ENCODE measurements at regions not wholly inside any gene's neighbourhood (a gene's known extent, or its start where the extent isn't known, plus 50 kb on each side); places are given as distances from the start of the nearest gene placed in this dataset.

DNA sequence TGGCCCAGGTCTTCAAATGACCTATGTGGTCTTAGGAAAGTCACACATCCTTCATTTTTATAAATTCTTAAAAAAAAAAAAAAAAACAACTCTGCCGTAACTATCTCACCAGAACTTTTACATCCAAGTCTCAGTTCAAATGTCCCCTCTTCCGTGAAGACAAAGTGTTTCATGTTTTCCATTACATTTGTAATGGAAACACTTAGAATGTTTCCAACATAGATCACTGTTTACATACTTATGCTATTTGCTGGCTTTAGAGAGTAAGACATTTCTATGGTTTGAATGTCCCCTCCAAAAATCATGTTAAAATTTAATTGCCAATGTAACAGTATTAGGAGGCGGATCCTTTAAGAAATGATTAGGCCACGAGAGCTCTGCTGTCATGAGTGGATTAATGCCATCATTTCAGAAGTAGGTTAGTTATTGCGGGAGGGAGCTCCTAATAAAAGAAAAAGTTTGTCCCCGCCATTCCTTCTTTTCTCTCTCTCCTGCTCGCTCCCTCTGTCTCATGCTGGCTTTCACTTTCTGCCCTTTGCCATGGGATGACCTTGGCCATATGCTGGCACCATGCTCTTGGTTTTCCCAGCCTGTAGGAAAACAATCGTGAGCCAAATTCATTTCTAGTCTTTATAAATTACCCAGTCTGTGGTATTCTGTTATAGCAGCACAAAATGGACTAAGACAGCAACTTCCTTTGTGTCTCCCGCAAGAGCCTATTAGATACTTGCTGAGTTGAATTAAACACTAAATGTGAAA lies 887.8 kb upstream of the SOX9 start:
- CTCF ChIA-PET: no interaction called here
- Mint-ChIP-seq H3K4me1 (ENCODE audit: low read depth) (no peaks in the 10 kb centered on the region), H3K4me3 (no peak overlapping the region), H3K27ac (no peak overlapping the region), H3K36me3 (ENCODE audit: low read depth) (no peaks in the 10 kb centered on the region), H3K27me3 (ENCODE audit: low read depth) (no peaks in the 10 kb centered on the region), H3K9me3 (no peaks in the 10 kb centered on the region)
- intact Hi-C loops (cut with micrococcal nuclease): no loop called here
- DNase-seq: no peak

GRCh38 chr17:71234349-71234748 lies 886.5 kb upstream of the SOX9 start:
- intact Hi-C loops (cut with micrococcal nuclease): no loop called here
- CTCF ChIA-PET: no interaction called here

GRCh38 chr17:71237903-71238538 lies 882.8 kb upstream of the SOX9 start:
- no peak for DNase-seq
- Mint-ChIP-seq H3K27me3 (ENCODE audit: low read depth) (no peaks in the 10 kb centered on the region), H3K27ac (no peak overlapping the region), H3K4me3 (no peak overlapping the region), H3K4me1 (ENCODE audit: low read depth) (no peaks in the 10 kb centered on the region), H3K9me3 (peaks cover 3% of the 10 kb centered on the region), H3K36me3 (ENCODE audit: low read depth) (no peaks in the 10 kb centered on the region)
- intact Hi-C loops (cut with micrococcal nuclease): no loop called here
- CTCF ChIA-PET: no interaction called here

More at GRCh38 chr17:71234349-71234748, 886.5 kb upstream of the SOX9 start:
- no peaks in the 10 kb centered on the region for H3K9me3 Mint-ChIP-seq
- H3K4me3 Mint-ChIP-seq: no peak overlapping the region
- H3K4me1 Mint-ChIP-seq (ENCODE audit: low read depth): no peaks in the 10 kb centered on the region
- H3K27me3 Mint-ChIP-seq (ENCODE audit: low read depth): no peaks in the 10 kb centered on the region
- H3K27ac Mint-ChIP-seq: no peak overlapping the region
- no peaks in the 10 kb centered on the region for H3K36me3 Mint-ChIP-seq (ENCODE audit: low read depth)
- DNase-seq: no peak

- Mint-ChIP-seq H3K27ac (no peak overlapping the region), H3K36me3 (ENCODE audit: low read depth) (no peaks in the 10 kb centered on the region), H3K4me3 (no peak overlapping the region), H3K27me3 (ENCODE audit: low read depth) (no peaks in the 10 kb centered on the region), H3K4me1 (ENCODE audit: low read depth) (no peaks in the 10 kb centered on the region), H3K9me3 (peaks cover 3% of the 10 kb centered on the region)
- CTCF ChIA-PET: no interaction called here
- intact Hi-C loops (cut with micrococcal nuclease): no loop called here
- no peak for DNase-seq
These were observed 873.3 kb upstream of the SOX9 start for GRCh38 chr17:71247441-71248015.

DNA sequence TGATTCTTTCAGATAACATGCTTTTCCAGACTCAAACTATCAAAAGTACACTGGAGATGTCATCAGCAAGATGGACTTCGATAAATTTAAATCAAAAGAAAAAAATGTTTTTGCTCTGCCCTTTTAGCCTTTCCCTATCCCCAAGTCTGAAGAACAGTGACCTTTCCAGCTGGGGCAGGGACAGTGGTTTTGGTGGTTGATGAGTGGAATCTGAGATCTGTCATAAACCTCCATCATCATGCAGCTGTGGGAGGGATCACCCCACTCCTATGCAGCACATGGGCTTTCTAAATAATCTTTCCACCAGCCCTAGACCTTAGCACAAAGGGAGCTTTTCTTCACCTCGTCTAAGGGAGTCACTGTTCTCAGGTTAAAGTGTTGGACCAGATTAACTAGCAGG lies 869.5 kb upstream of the SOX9 start:
- Mint-ChIP-seq H3K4me1 (ENCODE audit: low read depth) (no peaks in the 10 kb centered on the region), H3K27ac (no peak overlapping the region), H3K9me3 (no peaks in the 10 kb centered on the region), H3K36me3 (ENCODE audit: low read depth) (no peaks in the 10 kb centered on the region), H3K27me3 (ENCODE audit: low read depth) (no peaks in the 10 kb centered on the region), H3K4me3 (no peak overlapping the region)
- intact Hi-C loops (cut with micrococcal nuclease): no loop called here
- CTCF ChIA-PET: no interaction called here
- no peak for DNase-seq

DNA sequence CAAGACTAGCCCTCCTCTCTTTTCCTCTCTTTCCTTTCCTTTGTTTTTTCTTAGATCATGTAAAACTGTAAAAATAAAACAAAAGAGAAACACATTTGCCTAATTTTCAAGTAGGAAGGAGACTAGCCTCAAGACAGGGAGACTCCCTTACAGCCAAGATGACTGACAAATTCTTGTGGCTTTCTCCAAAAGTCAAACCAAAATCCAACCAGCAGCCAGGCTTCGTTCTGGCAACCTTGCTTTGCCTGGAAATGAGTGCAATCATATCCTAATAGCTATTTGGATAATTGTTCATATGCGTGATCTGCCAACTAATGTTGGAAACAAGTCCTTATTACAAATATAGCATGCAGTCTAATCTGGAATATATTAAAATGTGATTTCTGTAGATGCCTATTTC lies 868.9 kb upstream of the SOX9 start:
- H3K4me3 Mint-ChIP-seq: no peak overlapping the region
- no peaks in the 10 kb centered on the region for H3K36me3 Mint-ChIP-seq (ENCODE audit: low read depth)

GRCh38 chr17:71252436-71252835 lies 868.4 kb upstream of the SOX9 start:
- CTCF ChIA-PET: no interaction called here
- no peaks in the 10 kb centered on the region for H3K4me1 Mint-ChIP-seq (ENCODE audit: low read depth)
- no peaks in the 10 kb centered on the region for H3K36me3 Mint-ChIP-seq (ENCODE audit: low read depth)
- no peak overlapping the region for H3K4me3 Mint-ChIP-seq
- no peak for DNase-seq
- intact Hi-C loops (cut with micrococcal nuclease): no loop called here
- H3K27me3 Mint-ChIP-seq (ENCODE audit: low read depth): no peaks in the 10 kb centered on the region
- no peaks in the 10 kb centered on the region for H3K9me3 Mint-ChIP-seq
- no peak overlapping the region for H3K27ac Mint-ChIP-seq

More for the DNA sequence above, 868.9 kb upstream of the SOX9 start:
- CTCF ChIA-PET: no interaction called here
- Mint-ChIP-seq H3K4me1 (ENCODE audit: low read depth) (no peaks in the 10 kb centered on the region), H3K27me3 (ENCODE audit: low read depth) (no peaks in the 10 kb centered on the region), H3K9me3 (no peaks in the 10 kb centered on the region), H3K27ac (no peak overlapping the region)
- no peak for DNase-seq
- intact Hi-C loops (cut with micrococcal nuclease): no loop called here

DNA sequence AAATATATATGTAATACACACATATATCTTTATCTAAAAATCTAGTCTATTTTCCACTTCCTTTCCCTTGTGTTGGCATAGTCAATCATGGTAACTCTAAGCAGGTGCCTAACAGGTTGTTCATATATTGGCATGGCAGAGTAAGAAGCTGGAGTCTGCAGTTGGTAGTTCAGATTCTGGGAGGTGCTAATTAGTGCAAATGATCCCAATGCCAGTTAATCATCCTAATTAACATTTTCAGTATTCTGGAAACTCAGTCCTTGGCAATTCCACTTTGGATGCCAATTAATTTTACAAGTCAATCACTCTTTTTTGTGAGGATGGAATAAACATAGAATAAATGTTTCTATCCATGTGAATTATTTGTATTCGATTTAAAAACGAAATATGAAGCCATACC lies 863.7 kb upstream of the SOX9 start:
- CTCF ChIA-PET: no interaction called here
- no peak overlapping the region for H3K27ac Mint-ChIP-seq
- H3K36me3 Mint-ChIP-seq (ENCODE audit: low read depth): no peaks in the 10 kb centered on the region
- H3K9me3 Mint-ChIP-seq: no peaks in the 10 kb centered on the region
- DNase-seq: no peak
- no peak overlapping the region for H3K4me3 Mint-ChIP-seq
- no peaks in the 10 kb centered on the region for H3K4me1 Mint-ChIP-seq (ENCODE audit: low read depth)
- intact Hi-C loops (cut with micrococcal nuclease): no loop called here
- H3K27me3 Mint-ChIP-seq (ENCODE audit: low read depth): no peaks in the 10 kb centered on the region

DNA sequence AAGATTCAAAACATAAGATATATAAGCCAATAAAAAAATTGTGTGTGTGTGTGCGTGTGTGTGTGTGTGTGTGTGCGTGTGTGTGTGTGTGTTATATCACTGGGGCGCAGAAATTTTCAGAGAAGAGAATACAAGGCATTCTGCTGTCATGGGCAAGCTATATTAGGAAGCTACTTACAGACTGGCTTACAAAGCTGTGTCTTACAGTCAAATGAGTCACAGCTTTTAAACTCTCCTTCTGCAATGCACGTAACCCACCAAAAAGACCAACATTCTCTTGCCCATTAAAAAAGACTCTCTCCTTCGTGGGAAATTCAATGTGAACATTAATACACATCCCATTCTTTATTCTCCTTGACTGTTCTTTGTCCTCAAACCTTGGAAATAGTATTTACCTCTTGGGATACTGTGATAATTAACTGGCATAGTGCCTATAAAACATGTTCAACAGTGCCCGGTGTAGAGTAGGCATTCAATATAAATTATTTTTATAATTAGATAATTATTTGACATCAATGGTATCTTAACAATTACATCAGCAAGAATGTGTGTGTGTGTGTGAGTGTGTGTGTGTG lies 860.4 kb upstream of the SOX9 start:
- CTCF ChIA-PET: no interaction called here
- no peak overlapping the region for H3K4me3 Mint-ChIP-seq
- H3K4me1 Mint-ChIP-seq (ENCODE audit: low read depth): no peaks in the 10 kb centered on the region
- no peak overlapping the region for H3K27ac Mint-ChIP-seq
- peaks cover 5% of the 10 kb centered on the region for H3K9me3 Mint-ChIP-seq
- no peak for DNase-seq
- intact Hi-C loops (cut with micrococcal nuclease): no loop called here
- no peaks in the 10 kb centered on the region for H3K36me3 Mint-ChIP-seq (ENCODE audit: low read depth)
- no peaks in the 10 kb centered on the region for H3K27me3 Mint-ChIP-seq (ENCODE audit: low read depth)

DNA sequence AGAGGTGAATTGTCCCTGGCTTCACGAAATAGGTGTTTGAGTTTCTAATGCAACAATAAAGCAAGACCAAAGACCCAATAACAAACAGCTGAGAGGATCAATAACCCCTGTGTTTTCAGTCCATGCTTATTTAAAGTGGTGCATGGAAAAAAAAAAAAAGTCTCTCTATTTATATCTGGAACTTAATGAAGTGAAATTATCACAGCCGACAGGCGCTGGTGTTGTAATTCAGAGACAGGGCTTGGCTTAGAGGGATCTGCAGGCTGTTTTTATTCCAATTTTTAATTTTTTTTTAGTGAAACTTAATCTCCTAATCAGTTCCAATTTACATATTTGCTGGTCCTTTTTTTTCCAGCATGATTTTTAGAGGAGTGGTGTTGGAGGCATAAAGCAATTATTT lies 858.2 kb upstream of the SOX9 start:
- no peak for DNase-seq
- no peak overlapping the region for H3K27ac Mint-ChIP-seq
- intact Hi-C loops (cut with micrococcal nuclease): no loop called here
- no peak overlapping the region for H3K4me3 Mint-ChIP-seq
- H3K4me1 Mint-ChIP-seq (ENCODE audit: low read depth): no peaks in the 10 kb centered on the region
- CTCF ChIA-PET: no interaction called here
- H3K36me3 Mint-ChIP-seq (ENCODE audit: low read depth): no peaks in the 10 kb centered on the region
- no peaks in the 10 kb centered on the region for H3K27me3 Mint-ChIP-seq (ENCODE audit: low read depth)
- H3K9me3 Mint-ChIP-seq: peaks cover 24% of the 10 kb centered on the region

- H3K4me1 Mint-ChIP-seq (ENCODE audit: low read depth): no peaks in the 10 kb centered on the region
- no peak overlapping the region for H3K27ac Mint-ChIP-seq
- no peak overlapping the region for H3K4me3 Mint-ChIP-seq
- no peaks in the 10 kb centered on the region for H3K36me3 Mint-ChIP-seq (ENCODE audit: low read depth)
- H3K9me3 Mint-ChIP-seq: peaks cover 26% of the 10 kb centered on the region
- H3K27me3 Mint-ChIP-seq (ENCODE audit: low read depth): no peaks in the 10 kb centered on the region
- intact Hi-C loops (cut with micrococcal nuclease): no loop called here
- CTCF ChIA-PET: no interaction called here
- no peak for DNase-seq
These were observed 853.2 kb upstream of the SOX9 start for GRCh38 chr17:71267668-71268067.

GRCh38 chr17:71269201-71269600 lies 851.6 kb upstream of the SOX9 start:
- no peak overlapping the region for H3K4me3 Mint-ChIP-seq
- CTCF ChIA-PET: no interaction called here
- peaks cover 22% of the 10 kb centered on the region for H3K9me3 Mint-ChIP-seq
- H3K4me1 Mint-ChIP-seq (ENCODE audit: low read depth): no peaks in the 10 kb centered on the region
- intact Hi-C loops (cut with micrococcal nuclease): no loop called here
- no peaks in the 10 kb centered on the region for H3K27me3 Mint-ChIP-seq (ENCODE audit: low read depth)
- no peak overlapping the region for H3K27ac Mint-ChIP-seq
- no peaks in the 10 kb centered on the region for H3K36me3 Mint-ChIP-seq (ENCODE audit: low read depth)
- no peak for DNase-seq

- DNase-seq: no peak
- H3K4me3 Mint-ChIP-seq: no peak overlapping the region
- intact Hi-C loops (cut with micrococcal nuclease): no loop called here
- H3K36me3 Mint-ChIP-seq (ENCODE audit: low read depth): no peaks in the 10 kb centered on the region
- no peaks in the 10 kb centered on the region for H3K4me1 Mint-ChIP-seq (ENCODE audit: low read depth)
- H3K27ac Mint-ChIP-seq: no peak overlapping the region
- H3K9me3 Mint-ChIP-seq: peaks cover 1% of the 10 kb centered on the region
- H3K27me3 Mint-ChIP-seq (ENCODE audit: low read depth): no peaks in the 10 kb centered on the region
- CTCF ChIA-PET: no interaction called here
These were observed 847.4 kb upstream of the SOX9 start for GRCh38 chr17:71273441-71273840.

All from activated naive CD4-positive, alpha-beta T cell treated with anti-CD3 and anti-CD28 coated beads for 36 hours (primary cell).